GM19193 (cell line): ENCODE measurements at regions not wholly inside any gene's neighbourhood (a gene's known extent, or its start where the extent isn't known, plus 50 kb on each side); places are given as distances from the start of the nearest gene placed in this dataset.

ENCODE experiments used
- POLR2A ChIP-seq: IDR thresholded peaks from 4 replicates; pipeline ENCODE4 v1.6.1; 2011; ENCODE audit not compliant: insufficient read depth, insufficient read length; ENCODE audit errors: extremely low read depth

DNA sequence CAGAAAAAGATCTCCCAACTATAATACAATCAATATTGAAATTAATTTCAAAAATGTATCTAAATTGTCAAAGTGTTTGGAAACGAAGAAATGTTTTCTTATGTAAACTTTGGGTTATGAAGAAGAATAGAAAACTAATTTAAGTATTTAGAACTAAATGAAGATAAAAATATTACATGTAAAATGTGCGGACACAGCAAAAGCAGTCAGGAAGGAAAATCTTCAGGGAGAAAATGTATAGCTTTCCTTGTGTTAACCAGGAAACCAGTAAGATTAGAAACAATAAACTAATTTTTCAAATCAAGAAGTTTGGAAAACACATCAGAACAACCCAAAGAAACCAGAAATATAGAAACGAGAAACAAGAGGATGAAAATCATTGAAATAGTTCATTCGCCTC lies 466.5 kb downstream of the BRD1 start:
- no peak for TF ChIP-seq POLR2A

DNA sequence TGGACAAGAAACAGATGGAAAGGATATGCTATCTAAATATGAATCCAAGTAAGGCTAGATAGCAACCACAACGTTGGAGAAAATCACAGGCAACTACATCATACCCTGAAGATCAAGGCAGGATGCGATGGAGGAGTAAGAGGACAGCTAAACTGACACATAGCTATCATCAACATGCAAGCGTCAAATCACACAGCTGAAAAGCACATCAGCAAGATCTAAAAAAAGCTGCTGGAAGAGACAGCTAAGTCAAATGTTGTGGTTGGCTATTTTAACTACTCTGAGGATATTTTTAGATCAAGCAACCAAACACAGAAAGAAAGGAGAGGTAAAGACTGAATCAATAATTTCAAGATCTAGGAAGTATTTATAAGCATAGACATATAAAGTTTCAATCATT lies 466.9 kb downstream of the BRD1 start:
- no peak for TF ChIP-seq POLR2A

GRCh38 chr22:49359076-49359475 lies 468.6 kb downstream of the BRD1 start:
- TF ChIP-seq POLR2A = no peak

GRCh38 chr22:49357661-49358440 lies 469.8 kb downstream of the BRD1 start:
- TF ChIP-seq POLR2A = no peak

- TF ChIP-seq POLR2A = no peak
These were observed 471.2 kb downstream of the BRD1 start for GRCh38 chr22:49356428-49356827.

GRCh38 chr22:49355211-49355920 lies 472.3 kb downstream of the BRD1 start:
- no peak for TF ChIP-seq POLR2A

DNA sequence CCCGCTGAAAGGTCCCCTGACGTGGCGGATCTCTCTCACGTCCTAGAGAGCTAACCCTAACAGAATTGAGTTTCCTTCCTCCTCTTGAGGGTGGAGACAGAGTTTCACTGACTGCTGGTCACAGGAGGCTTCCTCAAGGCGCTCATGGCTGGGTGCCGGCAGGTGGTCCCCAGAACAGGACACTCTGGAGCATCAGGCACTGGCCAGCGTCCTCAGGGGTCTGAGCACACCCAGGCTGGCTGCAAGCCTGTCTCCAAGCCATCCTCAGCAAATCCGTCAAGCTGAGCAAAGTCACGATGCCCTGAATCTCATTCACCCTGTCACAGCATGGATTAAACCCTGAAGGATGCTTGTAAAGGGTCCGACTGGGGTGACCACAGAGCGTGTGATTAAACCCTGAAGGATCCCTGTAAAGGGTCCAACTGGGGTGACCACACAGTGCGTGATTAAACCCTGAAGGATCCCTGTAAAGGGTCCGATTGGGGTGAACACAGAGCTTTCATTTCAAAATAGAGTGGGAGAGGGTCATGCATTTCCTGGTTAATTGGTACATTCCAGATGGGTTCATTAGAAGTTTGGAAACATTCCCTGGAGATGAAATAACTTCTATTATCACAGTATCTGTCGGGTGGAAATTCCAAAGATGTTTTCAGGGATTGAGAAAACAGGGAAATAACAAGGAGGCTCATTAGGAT lies 473.0 kb downstream of the BRD1 start:
- TF ChIP-seq POLR2A = no peak

- TF ChIP-seq POLR2A = no peak
These were observed 474.4 kb downstream of the BRD1 start for GRCh38 chr22:49353235-49353634.

DNA sequence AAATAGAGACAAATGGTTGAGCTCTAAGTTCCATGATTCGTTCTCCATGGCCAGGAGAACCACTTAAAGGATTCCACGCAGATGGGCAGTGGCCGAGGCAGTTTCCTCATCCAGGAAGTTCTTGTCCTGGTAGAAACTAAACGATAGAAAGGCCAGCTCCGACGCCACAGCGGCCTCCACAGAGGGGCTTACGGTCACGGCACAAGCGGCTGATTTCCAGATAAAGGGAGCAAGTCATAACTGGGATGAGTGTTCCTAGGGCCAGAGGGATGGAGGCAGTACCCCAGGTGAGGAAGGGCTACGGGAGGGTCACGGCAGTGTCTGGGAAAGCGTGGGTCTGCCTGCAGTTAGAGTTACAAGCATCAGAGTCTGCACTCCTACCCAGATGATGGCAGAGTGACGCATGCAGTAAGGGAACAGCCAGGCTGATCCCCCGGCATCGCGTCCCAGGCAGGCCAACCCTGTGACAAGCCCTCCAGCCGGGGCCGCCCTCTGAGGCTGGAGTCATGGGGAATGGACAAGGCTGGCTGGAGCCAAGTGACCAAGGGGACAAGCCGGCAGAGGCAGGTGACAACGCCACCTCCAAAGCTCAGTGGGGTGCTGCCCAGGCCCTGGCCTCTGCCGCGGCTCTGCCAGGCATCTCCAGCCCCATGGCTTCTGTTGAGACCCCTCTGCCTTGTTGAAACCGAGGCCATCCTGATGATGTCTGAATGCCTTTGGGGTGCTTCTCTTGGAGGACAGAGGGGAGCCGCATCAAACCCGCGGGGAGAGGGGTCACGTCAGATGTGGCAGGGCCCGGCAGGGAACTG lies 475.1 kb downstream of the BRD1 start:
- no peak for TF ChIP-seq POLR2A

DNA sequence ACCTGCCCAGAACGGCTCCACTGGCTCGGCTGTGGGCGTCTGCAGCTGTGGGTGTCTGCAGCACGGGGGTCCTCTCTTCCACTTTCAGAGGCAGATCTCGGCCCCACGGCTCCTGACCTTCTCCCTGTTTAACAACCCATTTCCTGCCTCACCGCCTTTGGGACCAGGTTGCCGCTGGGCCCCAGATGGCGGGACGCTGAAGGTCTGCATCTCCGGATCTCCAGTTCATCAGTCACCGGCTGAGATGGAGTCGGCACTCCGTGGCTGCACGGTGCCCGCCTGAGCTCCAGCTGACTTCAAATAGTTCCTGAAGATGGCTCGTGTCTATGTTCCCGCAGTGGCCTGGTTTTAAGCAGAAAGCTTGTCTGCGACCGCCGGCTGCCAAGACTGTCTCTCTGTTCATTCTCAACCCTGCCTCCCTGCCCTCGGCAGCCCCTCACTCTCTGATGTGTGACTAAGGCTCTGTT lies 475.9 kb downstream of the BRD1 start:
- no peak for TF ChIP-seq POLR2A

- no peak for TF ChIP-seq POLR2A
These were observed 477.1 kb downstream of the BRD1 start for GRCh38 chr22:49350441-49351121.

DNA sequence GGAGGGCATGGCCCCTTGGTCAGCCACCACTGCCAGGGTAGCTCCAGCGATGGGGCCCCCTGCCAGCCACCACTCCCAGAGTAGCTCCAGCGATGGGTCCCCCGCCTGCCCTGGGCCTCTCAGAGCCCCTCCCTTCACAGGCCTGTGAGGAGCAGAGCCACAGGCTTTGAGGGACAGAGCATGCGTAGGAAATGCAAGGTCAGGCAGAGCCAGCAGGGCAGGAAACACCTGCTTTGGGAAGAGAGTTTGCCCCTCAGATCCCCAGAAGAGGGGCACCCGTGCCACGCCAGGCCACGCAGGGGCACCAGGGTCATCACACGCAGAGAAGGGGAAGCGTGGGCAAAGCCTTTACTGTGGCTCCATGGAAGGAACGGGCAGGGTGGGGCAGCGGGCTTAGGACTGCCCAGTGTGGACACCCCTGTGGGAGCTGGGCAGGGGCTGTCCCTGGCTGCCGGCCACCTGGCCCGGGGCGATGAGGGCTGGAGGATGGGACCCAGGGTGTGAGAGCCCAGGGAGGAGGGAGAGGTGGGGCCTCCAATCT lies 477.8 kb downstream of the BRD1 start:
- TF ChIP-seq POLR2A = no peak

DNA sequence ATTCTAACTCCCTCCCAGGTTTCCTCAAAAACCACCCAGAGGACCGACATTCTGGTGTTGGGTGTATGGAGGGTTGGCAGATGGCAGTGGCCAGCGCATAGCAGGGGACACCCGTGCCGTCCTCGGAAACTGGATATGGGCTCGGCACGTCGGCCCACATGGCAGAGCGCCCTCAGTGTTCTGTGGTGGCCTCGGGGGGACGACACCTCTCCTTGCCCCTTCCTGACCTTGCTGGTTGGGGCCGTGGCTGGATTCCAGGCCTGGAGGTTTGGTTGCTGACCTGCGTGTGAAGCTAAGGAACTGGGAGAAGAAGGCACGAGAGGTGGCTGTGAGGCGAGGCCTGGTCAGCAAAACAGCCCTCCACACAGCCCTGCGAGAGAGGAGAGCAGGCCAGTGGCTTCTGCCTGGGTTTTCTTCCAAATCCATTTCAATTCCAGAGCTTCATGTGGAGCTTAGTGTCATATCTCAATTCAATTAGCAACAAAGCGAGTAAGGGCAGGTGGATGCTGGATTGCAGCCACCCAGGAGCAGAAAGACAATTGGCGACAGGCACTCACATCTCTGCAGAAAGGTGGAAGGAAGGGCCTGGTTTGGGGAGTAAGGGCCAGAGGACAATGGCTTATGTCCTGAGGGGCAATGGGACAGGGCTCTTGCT lies 478.4 kb downstream of the BRD1 start:
- TF ChIP-seq POLR2A = no peak
